Mononuclear cell (primary cell): ENCODE measurements at regions not wholly inside any gene's neighbourhood (a gene's known extent, or its start where the extent isn't known, plus 50 kb on each side); places are given as distances from the start of the nearest gene placed in this dataset.

Experiments used
- H3K27me3 ChIP-seq: 2 replicates; pipeline ENCODE4 v1.6.0; 2011; ENCODE audit warnings: low read length, control low read depth; ENCODE audit not compliant: insufficient read depth
- H3K4me1 ChIP-seq: 2 replicates; pipeline ENCODE4 v1.5.1; 2011; ENCODE audit warnings: mild to moderate bottlenecking, low read length, control low read depth; ENCODE audit not compliant: insufficient read depth
- H3K4me3 ChIP-seq: 2 replicates; pipeline ENCODE4 v1.5.1; 2011; ENCODE audit warnings: mild to moderate bottlenecking, low read length, moderate library complexity
- H3K9me3 ChIP-seq: 2 replicates; pipeline ENCODE4 v1.5.1; 2011; ENCODE audit warnings: low read depth, mild to moderate bottlenecking, control low read depth, low read length

GRCh38 chr19:30076751-30077670, 135.0 kb downstream of the URI1 start:
- Histone ChIP-seq H3K27me3 (no peaks in the 10 kb centered on the region), H3K4me3 (no peak overlapping the region), H3K4me1 (no peaks in the 10 kb centered on the region), H3K9me3 (no peaks in the 10 kb centered on the region)

- Histone ChIP-seq H3K27me3 (no peaks in the 10 kb centered on the region), H3K4me1 (no peaks in the 10 kb centered on the region), H3K9me3 (no peaks in the 10 kb centered on the region), H3K4me3 (no peak overlapping the region)
Observed at GRCh38 chr19:30077851-30078355, 135.9 kb downstream of the URI1 start.

DNA sequence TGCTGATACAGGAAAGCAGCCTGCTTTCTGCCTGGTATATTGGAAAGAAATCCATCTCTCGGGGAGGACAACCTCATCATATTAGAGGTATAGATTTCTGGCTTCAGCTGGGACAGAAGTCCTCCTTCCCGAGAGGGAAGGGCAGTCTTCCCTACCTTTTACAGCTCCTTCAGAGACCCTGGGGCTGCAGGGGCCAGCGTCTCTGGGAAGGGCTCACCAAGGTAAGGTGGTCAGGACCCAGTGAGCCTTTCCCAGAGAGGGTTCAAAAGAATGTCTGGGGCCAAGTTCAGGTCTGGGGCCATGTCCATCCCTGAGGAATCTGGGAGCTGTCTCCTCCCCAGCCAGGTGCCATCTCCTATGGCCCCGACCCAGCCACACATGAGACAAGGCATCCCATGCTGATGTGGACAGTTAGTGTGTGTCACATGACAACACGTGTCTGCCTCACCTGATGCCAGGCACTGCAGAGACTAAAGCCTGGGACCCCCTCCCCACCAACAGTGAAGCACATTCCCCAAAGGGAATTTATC, 136.4 kb downstream of the URI1 start:
- H3K4me3 ChIP-seq, result no peak overlapping the region
- no peaks in the 10 kb centered on the region for H3K27me3 ChIP-seq
- no peaks in the 10 kb centered on the region for H3K9me3 ChIP-seq
- no peaks in the 10 kb centered on the region for H3K4me1 ChIP-seq

GRCh38 chr19:30079200-30079599, 137.2 kb downstream of the URI1 start:
- Histone ChIP-seq H3K9me3 (no peaks in the 10 kb centered on the region), H3K27me3 (no peaks in the 10 kb centered on the region), H3K4me3 (no peak overlapping the region), H3K4me1 (no peaks in the 10 kb centered on the region)

- Histone ChIP-seq H3K9me3 (no peaks in the 10 kb centered on the region), H3K27me3 (no peaks in the 10 kb centered on the region), H3K4me1 (no peaks in the 10 kb centered on the region), H3K4me3 (no peak overlapping the region)
Observed at GRCh38 chr19:30082168-30082567, 140.1 kb downstream of the URI1 start.

GRCh38 chr19:30082611-30083010, 140.6 kb downstream of the URI1 start:
- Histone ChIP-seq H3K27me3 (no peaks in the 10 kb centered on the region), H3K4me3 (no peak overlapping the region), H3K4me1 (no peaks in the 10 kb centered on the region), H3K9me3 (no peaks in the 10 kb centered on the region)

DNA sequence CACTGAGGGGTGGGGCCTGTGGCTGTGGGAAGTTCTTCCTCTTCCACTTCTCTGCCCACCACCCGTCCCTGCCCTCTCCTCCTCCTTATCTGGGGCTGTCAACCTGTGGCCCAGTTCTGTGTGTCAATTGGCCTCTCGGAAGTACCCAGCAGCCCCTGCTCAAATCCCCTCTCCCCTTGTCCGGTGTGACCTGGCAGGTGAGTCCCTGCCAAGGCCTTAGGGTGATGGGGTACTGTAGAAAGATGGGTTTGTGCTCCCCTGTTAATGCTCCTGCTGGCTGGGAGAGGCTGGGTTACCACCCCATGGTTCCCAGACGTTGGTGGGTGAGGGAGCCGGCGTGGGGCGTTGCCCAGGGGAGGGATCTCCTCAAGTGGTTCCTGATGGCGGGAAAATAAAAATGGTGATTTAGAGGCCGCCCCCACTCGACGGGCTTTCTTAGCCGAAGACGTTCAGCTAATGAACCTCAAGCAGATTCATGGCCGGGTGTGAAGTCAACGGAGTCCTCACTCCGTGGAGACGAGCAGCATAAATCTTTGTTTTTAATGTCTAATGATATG, 141.2 kb downstream of the URI1 start:
- Histone ChIP-seq H3K27me3 (no peaks in the 10 kb centered on the region), H3K4me1 (no peaks in the 10 kb centered on the region), H3K9me3 (no peaks in the 10 kb centered on the region), H3K4me3 (no peak overlapping the region)

DNA sequence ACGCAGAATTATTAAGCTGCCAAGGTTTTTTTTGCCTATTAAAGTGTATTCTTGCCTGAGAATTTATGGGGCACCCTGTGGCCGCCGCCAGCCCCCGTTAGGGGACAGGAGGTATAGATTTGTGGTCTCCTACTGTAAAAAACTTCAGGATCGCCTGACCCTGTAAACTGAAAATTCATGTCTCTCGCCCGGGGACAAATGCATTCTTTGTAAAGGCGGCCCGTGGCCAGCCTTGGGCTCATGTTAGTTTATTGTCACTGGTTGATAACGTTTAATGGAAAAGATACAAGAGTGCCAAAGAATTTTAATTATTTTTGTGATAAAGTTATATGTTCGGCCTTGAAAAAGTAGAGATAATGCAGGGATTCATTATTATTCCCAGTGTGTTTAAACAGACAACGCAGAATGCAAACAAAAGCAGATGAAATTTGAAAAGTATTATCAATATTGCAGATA, 141.7 kb downstream of the URI1 start:
- no peaks in the 10 kb centered on the region for H3K4me1 ChIP-seq
- no peak overlapping the region for H3K4me3 ChIP-seq
- no peaks in the 10 kb centered on the region for H3K27me3 ChIP-seq

DNA sequence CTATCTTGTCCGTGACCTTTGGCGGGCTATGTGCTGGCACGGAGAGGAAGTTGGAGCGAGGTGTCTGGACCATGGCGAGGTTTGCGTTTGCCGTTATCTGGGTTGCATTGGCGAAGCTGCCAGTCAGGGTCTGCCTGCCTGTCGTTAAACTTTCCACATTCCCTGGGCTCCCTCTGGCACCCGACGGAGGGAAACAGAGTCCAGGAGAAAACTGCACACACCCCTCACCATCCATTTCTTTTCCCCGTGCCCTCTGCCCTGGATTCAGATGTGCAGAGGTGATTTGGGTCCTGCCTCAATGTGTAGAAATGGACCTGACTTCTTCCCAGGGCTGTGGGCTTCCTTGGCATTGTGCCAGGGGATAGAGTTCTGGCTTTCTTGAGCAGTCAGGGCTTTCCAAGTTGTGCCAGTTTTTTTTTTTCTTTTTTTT, 142.4 kb downstream of the URI1 start:
- Histone ChIP-seq H3K4me1 (no peaks in the 10 kb centered on the region), H3K9me3 (no peaks in the 10 kb centered on the region), H3K4me3 (no peak overlapping the region), H3K27me3 (no peaks in the 10 kb centered on the region)

More for the DNA sequence above, 141.7 kb downstream of the URI1 start:
- no peaks in the 10 kb centered on the region for H3K9me3 ChIP-seq

DNA sequence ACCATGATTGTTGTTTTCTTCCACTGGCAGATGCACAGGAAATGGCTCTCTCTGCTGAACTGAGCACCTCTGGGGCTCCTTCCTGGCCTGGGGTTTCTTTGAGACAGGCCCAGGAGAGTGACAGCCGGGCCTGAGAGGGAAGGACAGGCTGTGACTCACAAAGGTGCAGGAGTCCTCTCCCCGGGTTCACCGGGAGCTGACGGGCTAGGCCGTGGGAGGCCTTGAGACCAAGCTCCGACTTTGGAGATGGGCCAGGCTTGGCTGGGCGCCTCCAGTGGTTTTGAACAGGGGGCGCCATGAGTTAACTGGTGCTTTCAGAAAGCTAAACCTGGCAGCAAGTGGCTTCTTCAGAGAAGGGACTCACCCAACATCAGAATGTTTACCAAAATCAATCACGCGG, 143.4 kb downstream of the URI1 start:
- H3K9me3 ChIP-seq, result no peaks in the 10 kb centered on the region
- no peaks in the 10 kb centered on the region for H3K27me3 ChIP-seq
- H3K4me1 ChIP-seq, result no peaks in the 10 kb centered on the region
- no peak overlapping the region for H3K4me3 ChIP-seq

- H3K9me3 ChIP-seq, result no peaks in the 10 kb centered on the region
- no peaks in the 10 kb centered on the region for H3K27me3 ChIP-seq
- H3K4me3 ChIP-seq, result no peak overlapping the region
- no peaks in the 10 kb centered on the region for H3K4me1 ChIP-seq
Observed at GRCh38 chr19:30086220-30086619, 144.2 kb downstream of the URI1 start.

DNA sequence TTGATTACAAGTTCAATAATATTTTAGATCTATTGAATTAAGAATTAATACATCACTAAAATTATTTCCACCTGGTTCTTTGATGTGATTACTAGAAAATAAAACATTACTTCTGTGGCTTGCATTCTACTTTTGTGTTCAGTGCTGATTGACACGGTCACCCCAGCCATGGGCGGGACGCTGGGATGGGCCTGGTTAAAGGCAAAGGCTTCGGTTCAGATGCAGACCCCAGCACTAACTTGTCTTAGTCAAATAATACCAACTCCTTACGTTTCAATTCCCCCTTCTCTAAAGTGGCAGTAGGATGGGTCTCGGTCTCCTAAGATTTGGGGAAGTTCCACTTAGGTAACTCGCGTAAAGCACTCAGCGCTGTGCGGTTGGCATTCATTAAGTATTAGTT, 144.9 kb downstream of the URI1 start:
- Histone ChIP-seq H3K4me1 (no peaks in the 10 kb centered on the region), H3K9me3 (no peaks in the 10 kb centered on the region), H3K27me3 (no peaks in the 10 kb centered on the region), H3K4me3 (no peak overlapping the region)

GRCh38 chr19:30087381-30088138, 145.5 kb downstream of the URI1 start:
- Histone ChIP-seq H3K27me3 (no peaks in the 10 kb centered on the region), H3K9me3 (no peaks in the 10 kb centered on the region), H3K4me1 (no peaks in the 10 kb centered on the region), H3K4me3 (no peak overlapping the region)

DNA sequence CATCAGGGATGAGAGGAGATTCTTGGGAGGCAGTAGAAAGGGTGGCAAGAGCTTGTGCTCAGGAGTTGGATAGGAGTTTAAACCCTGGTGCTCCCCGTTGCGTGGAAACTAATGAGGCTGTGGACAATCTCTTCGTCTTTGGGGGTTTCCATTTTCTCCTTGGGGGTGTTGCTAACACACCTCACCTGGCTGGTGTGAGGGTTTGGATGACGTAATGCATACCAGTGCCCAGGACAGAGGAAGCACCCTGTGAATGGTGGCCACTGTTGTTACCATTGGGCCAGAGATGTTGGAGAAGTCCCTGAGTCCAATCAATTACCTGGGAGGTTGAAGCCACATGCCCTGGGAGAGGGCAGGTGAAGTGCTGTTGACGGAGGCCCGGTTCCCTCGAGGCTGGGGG, 146.5 kb downstream of the URI1 start:
- H3K4me1 ChIP-seq, result no peaks in the 10 kb centered on the region
- H3K9me3 ChIP-seq, result no peaks in the 10 kb centered on the region
- no peaks in the 10 kb centered on the region for H3K27me3 ChIP-seq
- H3K4me3 ChIP-seq, result no peak overlapping the region
